ENCODE measurements at regions not wholly inside any gene's neighbourhood (a gene's known extent, or its start where the extent isn't known, plus 50 kb on each side); places are given as distances from the start of the nearest gene placed in this dataset.

DNA sequence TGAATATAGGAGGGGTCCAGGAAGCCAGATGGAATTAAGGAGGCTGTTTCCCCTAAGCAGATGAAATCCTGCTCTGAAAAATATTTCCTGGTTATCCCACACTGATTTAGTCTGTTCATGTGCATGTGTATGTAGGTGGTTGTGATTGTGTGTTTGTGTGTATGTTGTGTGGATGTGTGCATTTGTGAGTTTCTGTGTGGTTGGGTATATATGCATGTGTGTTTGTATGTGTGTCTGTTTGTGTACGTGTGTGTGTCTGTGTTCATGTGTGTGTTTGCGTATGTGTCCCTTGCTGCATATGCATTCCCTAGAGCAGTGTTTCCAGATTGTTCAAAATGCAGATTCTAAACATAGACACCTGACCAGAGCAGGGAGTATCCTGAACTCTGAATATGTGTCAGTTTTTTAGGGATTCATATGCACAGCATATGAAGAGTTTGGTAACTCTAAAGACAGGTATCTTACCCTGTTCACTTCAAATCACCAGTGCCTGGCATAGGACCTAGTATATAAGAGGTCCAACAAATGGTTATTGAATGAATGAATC lies 239.8 kb downstream of the MAFB start:
- no peak for DNase-seq (ENCODE audit: low spot score)

DNA sequence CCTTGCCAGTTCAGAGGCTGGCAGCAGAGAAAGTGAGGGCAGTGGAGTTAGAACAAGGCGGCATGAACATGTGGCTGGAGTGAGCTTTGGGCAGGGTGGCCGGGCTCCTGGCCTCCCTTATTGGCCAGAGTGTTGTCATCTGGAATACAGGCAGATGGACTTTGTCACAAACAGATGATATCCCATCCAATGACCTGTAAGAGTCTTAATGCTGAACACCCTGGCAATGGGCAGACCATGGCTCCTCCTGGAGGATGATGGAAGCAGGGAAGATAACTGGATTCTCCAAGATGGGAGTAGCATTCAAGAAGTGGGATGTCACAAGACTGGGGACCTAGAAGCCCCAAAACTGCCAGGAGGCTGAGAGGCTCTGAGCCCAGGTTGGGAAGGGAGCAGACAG lies 242.1 kb downstream of the MAFB start:
- DNase-seq (ENCODE audit: low spot score), result no peak

DNA sequence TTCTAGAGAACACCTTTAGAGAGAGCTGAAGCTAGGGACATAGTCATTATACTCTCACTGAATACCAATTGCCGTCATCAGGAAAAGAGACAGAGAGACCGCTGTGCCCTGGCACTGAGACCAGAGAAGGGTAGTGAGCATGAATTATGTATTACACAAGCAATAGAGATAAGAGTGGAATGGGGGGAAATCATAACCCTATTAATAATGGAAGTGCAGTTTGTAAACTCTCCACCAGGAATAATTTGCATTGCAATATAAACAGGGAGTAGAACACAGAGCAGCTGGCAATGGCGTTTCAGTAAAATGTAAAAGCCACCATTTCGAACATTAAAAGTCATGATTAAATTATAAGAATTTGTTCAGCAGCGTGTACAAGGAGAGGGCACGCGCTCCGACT lies 244.5 kb downstream of the MAFB start:
- no peak for DNase-seq (ENCODE audit: low spot score)

DNA sequence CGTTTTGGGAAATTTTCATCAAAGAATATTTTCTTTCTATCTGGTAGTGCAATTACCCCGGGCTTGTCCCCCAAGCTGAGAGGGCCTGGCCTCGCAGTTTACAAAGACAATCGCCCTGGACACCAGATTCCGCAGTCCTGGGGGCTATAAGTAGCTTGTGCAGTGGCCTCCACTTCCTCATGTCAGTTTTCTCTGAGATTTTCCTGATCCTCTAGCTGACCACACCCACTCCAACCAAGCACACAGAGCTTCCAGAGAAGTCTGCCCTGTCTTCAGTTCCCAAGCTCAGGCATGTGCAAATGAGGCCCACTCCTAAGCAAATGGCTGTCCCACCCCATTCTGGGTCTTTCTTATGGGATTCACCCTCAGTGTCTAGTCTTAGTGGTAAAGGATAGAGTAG lies 245.3 kb downstream of the MAFB start:
- DNase-seq (ENCODE audit: low spot score), result no peak

DNA sequence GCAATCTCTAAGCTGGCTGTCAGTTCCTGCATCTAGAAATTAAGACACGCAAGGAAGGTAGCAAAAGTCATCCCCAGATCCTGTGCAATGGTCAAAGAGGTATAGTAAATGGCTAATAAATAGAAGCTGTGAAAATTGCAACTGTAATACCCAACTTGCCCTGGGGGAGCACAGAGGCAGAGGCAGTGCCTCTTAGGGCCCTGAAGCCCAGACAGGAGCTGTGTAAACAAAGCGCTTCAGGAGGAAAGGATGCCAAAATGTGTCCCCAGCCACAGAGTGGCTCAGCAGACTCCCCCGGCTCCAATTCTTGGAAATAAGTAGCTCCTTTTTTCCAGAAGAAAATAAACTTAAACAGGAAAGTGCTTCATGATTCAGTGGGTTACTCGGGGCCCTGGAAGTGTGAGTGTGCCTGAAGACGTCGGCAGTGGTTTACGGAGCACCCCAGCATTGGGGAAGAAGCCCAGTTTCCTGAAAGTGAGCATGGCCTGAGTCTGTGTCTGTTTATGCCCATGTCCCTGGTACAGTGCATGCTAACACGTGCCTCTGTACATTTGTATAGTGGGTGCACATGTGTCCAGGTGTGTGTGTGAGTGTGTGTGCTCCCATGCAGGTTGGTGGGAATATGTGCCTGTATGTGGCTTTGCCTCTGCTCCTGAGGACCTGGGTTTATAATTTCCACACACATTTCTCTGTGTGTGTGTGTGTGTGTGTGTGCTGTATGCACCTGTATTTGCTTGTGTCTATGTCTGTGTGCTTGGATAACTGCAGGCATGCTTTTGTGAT lies 246.7 kb downstream of the MAFB start:
- DNase-seq (ENCODE audit: low spot score), result no peak

DNA sequence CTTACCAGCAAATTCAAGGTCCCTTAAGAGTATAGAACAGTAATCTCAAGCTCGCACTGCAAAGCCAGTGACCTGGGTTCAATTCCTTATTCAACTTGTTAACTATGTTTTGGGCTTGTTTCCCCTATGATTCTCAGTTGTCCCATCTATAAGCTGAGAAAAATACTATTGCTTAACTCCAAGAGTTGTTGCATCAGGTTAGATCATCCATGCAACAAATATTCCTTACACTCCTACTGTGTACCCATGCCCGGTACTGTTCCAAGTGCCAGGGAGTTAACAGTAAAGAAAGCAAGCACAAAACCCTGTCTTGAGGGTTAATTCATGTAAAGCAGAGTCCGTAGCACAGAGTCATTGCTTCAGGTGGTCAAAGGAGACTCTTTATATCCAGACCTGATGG lies 247.3 kb downstream of the MAFB start:
- DNase-seq (ENCODE audit: low spot score), result no peak

DNA sequence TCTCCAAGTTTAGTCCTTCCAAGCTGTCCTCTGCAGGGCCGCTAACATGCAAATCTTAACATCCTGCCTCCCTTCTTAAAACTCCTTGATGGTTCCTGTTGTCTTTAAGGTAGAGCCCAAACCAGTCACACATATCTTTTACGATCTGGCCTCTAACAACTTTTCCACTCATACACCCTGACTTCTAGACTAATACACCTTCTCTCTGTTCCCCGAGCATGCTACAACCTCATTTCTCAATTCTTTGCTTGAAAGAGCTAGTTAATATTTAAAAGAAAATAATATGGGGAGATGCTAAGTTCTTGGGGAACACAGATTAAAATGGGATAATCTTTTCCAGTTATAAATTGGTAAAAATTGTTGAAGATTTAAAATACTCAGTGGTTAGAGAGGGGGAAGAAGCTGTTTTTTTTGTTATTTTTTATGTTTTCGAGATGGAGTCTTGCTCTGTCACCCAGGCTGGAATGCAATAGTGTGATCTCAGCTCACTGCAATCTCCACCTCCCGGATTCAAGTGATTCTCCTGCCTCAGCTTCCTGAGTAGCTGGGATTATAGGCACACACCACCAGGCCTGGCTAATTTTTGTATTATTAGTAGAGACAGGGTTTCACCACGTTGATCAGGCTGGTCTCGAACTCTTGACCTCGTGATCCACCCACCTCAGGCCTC lies 250.7 kb downstream of the MAFB start:
- no peak for DNase-seq (ENCODE audit: low spot score)

DNA sequence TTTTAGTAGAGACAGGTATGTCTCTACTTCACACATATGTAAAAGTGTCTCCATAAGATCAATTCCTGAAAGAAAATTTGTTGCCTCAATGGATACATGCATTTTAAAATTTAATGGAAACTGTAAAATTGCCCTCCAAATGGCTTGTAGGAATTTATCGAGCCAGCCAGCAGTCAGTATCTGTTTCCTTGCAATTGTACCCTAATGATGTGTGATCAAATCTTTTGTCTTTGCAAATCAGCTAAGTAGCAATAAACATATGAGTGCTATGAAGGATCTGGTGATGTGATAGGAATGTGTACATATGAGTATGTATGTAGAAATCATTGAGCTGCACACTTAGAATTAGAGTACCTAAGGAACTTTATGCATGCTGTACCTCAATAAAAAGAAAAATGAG lies 253.0 kb downstream of the MAFB start:
- DNase-seq (ENCODE audit: low spot score), result no peak

DNA sequence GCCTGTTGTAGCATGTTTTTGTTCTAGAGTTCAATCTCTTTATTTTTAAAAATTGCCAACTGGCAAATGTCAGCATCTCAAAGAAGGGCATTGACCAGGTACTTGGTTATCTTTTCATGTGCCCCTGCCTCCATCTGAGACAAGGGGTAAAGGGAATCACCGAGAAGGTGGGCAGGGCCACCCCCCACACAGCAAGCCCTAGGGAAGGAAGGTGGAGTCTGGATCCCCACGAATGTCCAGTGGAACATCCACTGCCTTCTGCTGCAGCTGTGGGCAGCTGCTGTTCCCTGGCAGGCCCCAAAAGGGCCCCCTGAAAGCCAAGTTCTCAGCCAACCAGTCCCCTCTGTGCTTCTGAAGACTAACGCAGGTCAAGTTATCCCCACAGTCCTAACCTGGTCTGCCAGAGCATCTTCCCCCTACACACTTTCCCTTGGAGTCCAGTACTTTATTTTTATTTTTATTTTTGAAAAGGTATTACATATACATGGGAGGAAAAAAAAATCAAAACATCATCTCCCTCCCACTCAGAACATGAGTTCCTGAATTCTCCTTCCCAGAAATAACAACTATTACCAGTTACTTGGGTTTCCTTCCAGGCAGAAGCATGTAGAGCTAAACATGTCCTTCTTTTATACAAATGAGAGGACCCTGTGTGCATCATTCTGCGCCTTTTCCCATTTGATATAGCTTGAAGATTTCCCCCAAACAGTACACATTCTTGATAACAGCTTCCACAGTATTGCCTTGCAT lies 253.7 kb downstream of the MAFB start:
- DNase-seq (ENCODE audit: low spot score), result no peak

DNA sequence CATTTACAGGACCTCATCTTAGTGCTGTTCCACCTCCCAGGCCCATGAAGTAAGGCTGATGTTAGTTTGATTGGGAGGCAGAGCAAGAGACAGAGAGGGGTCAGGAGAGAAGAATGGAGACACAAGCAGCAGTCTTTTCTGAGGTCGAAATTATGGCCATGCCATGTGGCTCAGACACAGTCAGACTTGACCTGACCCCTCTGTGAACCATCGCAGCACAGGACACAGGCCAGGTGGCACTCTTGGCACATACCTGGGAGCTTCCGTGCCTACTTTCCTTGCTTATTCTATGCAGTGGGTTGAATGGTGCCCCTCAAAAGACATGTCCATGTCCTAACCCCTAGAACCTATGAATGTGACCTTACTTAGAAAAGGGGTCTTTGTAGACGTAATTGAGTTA lies 254.9 kb downstream of the MAFB start:
- DNase-seq (ENCODE audit: low spot score), result no peak

DNA sequence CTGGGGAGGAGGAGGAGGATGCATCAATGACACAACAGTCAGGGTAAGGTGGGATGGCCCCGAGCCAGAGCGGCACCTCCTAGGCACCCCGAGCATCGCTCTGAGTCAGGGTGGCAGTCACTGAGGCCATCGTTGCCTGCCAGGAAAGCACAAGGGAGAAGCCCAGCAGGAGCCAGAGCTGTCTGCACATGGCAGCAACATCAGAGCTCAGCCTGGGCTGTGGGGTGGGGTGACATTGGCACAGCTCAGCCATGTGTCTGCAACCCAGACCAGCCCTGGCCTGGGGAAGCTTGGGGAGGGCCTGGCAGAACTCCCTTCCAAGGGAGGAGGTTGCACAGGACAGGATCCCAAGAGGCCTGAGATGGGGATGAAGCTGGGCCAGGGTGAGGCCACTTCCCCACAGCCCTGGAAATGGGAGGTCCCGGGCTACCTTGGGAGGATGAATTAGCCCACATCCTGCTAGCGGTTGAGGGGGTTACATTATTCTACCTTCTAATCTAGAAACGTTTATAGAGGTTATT lies 255.6 kb downstream of the MAFB start:
- DNase-seq (ENCODE audit: low spot score), result no peak

DNA sequence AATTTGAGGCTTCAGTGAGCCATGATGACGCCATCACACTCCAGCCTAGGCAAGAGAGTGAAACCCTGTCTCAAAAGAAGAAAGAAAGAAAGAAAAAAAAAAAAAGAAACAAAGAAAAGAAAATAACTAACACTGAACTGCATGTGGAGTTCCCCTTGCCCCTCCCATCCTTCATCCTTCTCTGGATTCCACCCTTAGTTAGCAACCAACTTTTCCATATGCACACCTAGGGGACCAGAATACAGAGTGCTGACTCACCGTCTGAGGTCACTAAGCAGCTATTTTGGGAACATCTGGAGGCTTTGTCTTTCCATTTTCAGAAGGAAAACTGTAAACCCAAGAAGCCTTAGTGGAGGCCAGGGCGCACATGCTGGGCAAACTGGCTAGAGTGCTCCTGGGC lies 257.4 kb downstream of the MAFB start:
- no peak for DNase-seq (ENCODE audit: low spot score)

DNA sequence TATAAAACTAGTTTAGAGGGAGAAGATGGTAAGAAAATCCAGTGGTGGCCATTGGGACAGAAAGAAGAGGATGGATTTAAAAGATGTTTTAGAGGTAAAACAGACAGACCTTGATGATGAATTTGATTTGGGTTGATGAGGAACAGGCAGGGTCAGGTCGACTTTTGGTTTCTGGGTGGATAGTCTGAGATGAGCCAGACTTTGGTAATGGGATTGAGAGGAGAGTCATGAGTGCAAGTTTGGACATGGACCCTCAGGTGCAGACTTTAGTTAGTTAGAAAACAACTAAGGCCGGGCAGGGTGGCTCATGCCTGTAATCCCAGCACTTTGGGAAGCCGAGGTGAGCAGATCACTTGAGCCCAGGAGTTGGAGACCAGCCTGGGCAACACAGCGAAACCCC lies 257.9 kb downstream of the MAFB start:
- no peak for DNase-seq (ENCODE audit: low spot score)

DNA sequence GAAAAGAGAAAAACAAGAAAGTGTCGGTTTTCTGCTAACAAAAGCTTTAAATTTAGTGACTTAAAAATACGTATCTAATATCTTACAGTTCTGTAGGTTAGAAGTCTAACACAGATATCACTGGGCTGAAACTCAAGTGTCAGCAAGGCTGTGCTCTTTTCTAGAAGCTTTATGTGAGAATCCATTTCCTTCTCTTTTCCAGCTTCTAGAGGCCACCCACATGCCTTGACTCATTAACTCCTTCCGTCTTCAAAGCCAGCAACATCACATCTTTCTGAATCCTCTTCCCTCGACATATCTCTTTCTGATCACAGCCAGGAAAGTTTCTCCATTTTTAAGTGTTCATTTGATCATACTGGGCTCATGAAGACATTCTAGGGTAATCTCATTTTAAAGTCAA lies 262.0 kb downstream of the MAFB start:
- no peak for DNase-seq (ENCODE audit: low spot score)

DNA sequence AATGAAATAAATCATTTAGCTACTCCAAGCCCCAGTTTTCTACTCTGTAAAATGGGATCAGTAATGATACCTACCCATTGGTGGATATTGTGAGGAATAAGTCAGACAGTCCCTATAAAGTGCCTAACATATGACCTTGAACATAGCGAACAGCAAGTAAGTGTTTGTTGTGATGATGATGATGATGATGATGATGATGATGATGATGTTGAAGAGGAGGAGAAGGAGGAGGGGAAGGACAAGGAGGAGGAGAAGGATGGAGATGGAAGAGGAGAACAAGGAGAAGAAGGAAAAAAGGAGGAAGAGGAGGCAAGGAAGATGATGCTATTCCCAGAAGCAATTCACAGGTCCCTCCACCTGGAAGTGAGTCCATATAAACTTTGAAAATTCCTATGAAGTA lies 264.3 kb downstream of the MAFB start:
- DNase-seq (ENCODE audit: low spot score), result no peak

DNA sequence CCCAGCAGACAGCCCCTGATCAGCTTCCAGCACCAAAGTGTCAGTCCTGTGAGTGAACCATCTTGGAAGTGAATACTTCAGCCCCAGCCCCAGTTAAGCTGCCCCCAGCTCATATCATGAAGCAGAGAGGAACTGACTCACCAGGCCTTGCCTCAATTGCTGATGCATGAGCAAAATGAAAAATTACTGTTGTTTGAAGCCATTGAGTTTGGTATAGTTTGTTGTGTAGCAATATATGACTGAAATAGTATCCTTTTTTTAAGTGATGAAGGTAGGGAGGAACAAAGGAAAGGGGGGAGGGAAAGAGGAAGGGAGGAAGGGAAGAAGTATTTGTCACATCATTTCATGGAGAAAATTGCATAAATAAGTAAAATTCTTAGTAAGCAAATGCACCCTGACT lies 266.4 kb downstream of the MAFB start:
- DNase-seq (ENCODE audit: low spot score), result no peak

DNA sequence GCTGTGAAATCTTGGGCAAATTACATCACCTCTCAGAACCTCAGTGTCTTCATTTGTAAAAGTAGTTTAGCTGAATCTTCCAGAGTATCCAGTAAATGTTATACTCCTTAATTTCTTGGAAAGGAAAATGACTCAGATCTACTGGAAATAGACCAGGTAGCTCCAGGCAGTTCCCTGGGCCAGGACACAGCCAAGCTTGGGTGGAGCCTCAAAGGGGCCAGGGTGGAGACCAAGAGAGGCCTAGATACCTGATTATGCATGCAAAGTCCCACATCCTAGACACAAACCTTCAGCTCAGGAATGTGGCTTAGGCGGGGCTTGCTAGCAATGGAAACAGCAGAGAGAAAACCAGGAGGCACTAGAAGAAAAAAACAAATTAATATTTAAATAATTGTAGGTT lies 272.8 kb downstream of the MAFB start:
- no peak for DNase-seq (ENCODE audit: low spot score)

DNA sequence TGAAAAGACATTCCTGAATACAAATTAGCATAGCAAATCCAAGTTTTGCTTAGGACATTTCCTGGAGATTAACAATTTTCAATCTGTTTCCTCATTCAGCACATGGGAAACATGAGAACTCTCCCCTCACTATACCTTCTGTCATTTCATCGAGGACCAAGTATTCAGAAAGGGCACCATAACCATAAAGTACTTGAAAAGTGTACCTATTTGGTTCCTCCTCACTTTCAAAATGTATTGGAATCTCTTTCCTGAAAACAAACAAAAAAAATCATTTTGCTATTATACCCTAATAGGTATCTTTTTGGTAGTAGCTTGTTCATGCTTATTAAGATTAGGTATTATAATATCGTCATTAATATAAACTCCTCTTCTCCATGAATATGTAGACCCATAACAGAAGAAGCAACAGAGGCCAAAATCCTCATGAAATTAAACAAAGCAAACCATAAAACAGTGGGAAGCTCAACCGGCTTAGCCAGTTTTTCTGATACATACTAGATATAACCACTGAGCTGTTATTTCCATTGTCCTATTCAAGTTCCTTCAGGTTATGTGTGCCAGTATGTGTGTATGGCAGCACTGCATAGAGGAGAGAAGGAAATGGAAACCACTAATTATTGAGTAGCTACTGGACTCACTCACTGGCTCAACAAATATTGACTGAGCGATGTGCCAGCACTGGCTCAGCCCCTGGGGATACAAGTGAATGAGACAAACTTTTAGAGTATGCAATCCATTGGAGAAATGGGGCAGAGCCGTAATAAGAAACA lies 274.0 kb downstream of the MAFB start:
- no peak for DNase-seq (ENCODE audit: low spot score)

DNA sequence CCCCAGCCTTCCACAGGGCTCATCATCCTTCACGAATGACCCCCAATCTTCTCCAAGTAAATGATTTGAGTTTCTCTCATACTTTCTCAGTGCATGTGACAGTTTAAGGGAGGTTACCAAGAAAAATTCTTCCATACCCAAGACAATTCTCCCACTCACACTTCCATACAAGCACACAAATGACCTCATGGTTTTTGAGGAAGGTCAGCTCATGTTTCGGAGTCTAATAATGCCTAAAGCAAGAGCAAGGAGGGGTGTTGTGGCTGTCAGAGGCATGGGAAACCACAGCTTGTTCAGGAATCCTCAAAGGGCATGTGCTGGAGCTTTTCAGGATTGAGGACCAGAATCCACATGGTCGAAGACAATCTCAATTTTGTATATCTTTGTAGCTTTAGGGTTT lies 279.0 kb downstream of the MAFB start:
- DNase-seq (ENCODE audit: low spot score), result no peak

DNA sequence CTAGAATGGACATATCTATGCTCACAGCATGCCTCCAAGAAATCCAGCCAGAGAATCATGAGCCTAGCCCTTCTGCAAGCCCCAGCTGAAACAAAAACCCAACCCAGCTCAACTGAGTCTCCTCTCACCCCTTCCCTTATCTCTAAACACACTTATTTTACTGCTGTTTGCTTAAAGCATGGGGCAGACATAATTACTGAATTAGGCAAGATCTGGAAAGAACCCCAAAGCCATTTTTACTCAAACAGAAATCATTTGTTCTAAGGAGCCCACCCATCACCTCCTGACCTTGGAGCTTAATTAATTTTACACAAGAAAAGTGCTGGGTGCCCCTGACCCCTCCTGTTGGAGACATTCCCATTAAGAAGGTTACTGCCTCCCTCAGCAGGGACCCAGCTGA lies 291.6 kb downstream of the MAFB start:
- no peak for DNase-seq (ENCODE audit: low spot score)

DNA sequence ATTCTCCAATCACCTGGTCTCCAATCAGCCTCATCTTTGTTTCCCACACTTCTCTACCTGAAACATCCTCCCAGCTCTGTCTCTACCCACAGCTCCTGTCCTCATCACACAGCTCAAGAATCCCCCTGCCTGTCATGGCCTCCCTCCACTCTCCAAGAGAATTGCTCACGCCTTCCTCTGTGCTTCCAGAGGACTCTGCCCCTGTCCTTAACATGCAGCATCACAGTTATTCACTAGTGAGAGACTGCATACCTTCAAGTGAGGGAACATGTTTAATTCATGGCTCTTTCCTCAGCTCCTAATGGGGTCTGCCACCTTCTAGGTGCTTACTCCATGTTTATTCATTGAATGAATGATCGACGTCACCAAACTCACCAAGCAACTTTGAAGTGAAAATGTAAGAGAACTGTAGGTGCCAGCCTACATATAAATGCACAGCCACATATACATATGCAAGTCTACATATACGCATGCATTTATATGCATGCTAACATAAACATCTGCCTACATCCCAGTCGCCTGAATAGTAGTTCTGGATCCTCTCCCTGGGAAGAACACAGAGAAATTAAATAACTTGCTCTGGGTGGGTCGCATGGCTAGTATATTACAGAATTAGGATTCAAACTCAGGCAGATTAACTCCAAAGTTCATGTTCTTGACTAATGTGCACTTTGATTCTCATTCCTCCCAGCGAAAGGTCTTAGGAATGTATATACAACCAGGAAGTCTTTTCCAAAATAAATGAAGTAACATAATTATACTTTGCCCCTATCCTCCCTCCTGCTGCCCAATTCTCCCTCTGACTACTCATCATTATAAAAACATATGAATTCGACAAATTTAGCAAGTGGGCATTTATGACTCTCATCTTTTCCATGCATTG lies 295.6 kb downstream of the MAFB start:
- DNase-seq (ENCODE audit: low spot score), result no peak

Measured in activated CD4-positive, alpha-beta T cell treated with anti-CD3 and anti-CD28 coated beads, Interleukin-2, Interleukin-4, amounts not matched to agents 100 ng/mL and 50 ng/mL, durations not matched to agents 16 hours and 8 hours (primary cell).